Activated naive CD4-positive, alpha-beta T cell (primary cell): ENCODE measurements at regions not wholly inside any gene's neighbourhood (a gene's known extent, or its start where the extent isn't known, plus 50 kb on each side); places are given as distances from the start of the nearest gene placed in this dataset.
A peak's percentile ranks its signal among the peaks of the same experiment; 100 is the strongest.
"Not testable (repeated sequence)": the region's sequence is repeated elsewhere in the genome, so short reads cannot be mapped to it uniquely, and the experiment has no call there.

Experiments used
- DNase-seq, 4 experiments: peaks; one replicate each; lab custom pipeline; 2025; lab: John Stamatoyannopoulos, UW

- no peak for DNase-seq
Observed at GRCh38 chr7:131674131-131674530, 117.7 kb upstream of the PODXL start.

- no peak for DNase-seq
Observed at GRCh38 chr7:131673576-131673975, 117.1 kb upstream of the PODXL start.

GRCh38 chr7:131670406-131670805 is 114.0 kb upstream of the PODXL start:
- no peak for DNase-seq

GRCh38 chr7:131667699-131668098 is 111.3 kb upstream of the PODXL start:
- no peak for DNase-seq

- no peak for DNase-seq
Observed at GRCh38 chr7:131665021-131665420, 108.6 kb upstream of the PODXL start.

- no peak for DNase-seq
Observed at GRCh38 chr7:131664570-131664969, 108.1 kb upstream of the PODXL start.

GRCh38 chr7:131662301-131662873 is 106.0 kb upstream of the PODXL start:
- DNase-seq = not testable (repeated sequence)

GRCh38 chr7:131657881-131658280 is 101.5 kb upstream of the PODXL start:
- DNase-seq = no peak

GRCh38 chr7:131656980-131657723 is 100.7 kb upstream of the PODXL start:
- no peak for DNase-seq

GRCh38 chr7:131655866-131656265 is 99.4 kb upstream of the PODXL start:
- no peak for DNase-seq

- no peak for DNase-seq
Observed at GRCh38 chr7:131655447-131655846, 99.0 kb upstream of the PODXL start.

- DNase-seq = peak; percentile 47 to 78 (median 76)
Observed at GRCh38 chr7:131654668-131655326, 98.4 kb upstream of the PODXL start.

- no peak for DNase-seq
Observed at GRCh38 chr7:131654249-131654558, 97.8 kb upstream of the PODXL start.

GRCh38 chr7:131653418-131654248 is 97.2 kb upstream of the PODXL start:
- DNase-seq = no peak

- DNase-seq = no peak
Observed at GRCh38 chr7:131652934-131653333, 96.5 kb upstream of the PODXL start.

- DNase-seq = no peak
Observed at GRCh38 chr7:131652194-131652593, 95.8 kb upstream of the PODXL start.

GRCh38 chr7:131649879-131650278 is 93.5 kb upstream of the PODXL start:
- no peak for DNase-seq

GRCh38 chr7:131649003-131649541 is 92.6 kb upstream of the PODXL start:
- DNase-seq = no peak

- no peak for DNase-seq
Observed at GRCh38 chr7:131648491-131648890, 92.1 kb upstream of the PODXL start.

GRCh38 chr7:131646203-131646602 is 89.8 kb upstream of the PODXL start:
- DNase-seq = no peak

GRCh38 chr7:131642429-131642828 is 86.0 kb upstream of the PODXL start:
- no peak for DNase-seq

GRCh38 chr7:131640686-131641085 is 84.3 kb upstream of the PODXL start:
- no peak for DNase-seq
